Activated B cell treated with CpG ODN at 0.5 μM for 24 hours (primary cell): ENCODE measurements at regions not wholly inside any gene's neighbourhood (a gene's known extent, or its start where the extent isn't known, plus 50 kb on each side); places are given as distances from the start of the nearest gene placed in this dataset.

Source experiments
- ATAC-seq: fragments of 200-7000 bp; cut with Tn5 transposase; one replicate; pipeline ENCODE4 v1.10.0; 2021; ENCODE audit warnings: low read depth, mild to moderate bottlenecking, moderate library complexity
- CTCF ChIA-PET: fragments of 350-600 bp; sonication (Branson Sonifier 250); formaldehyde crosslinking; loops from one replicate; lab custom pipeline; 2021; ENCODE audit warnings: antibody characterized with exemption; lab: Charles Lee
- POLR2A ChIA-PET: fragments of 350-600 bp; sonication (Branson Sonifier 250); formaldehyde crosslinking; loops from one replicate; lab custom pipeline; 2021; ENCODE audit warnings: antibody characterized with exemption; lab: Charles Lee
- DNase-seq: peaks from one replicate; pipeline ENCODE4 v3.0.0; 2022
- H3K27ac Mint-ChIP-seq: one replicate; pipeline ENCODE4 v1.8.0; 2020; ENCODE audit warnings: mixed read lengths
- H3K27me3 Mint-ChIP-seq: one replicate; pipeline ENCODE4 v1.8.0; 2021; ENCODE audit warnings: mixed read lengths
- H3K36me3 Mint-ChIP-seq: one replicate; pipeline ENCODE4 v1.8.0; 2021; ENCODE audit warnings: low read depth, mixed read lengths
- H3K4me1 Mint-ChIP-seq: one replicate; pipeline ENCODE4 v1.8.0; 2021; ENCODE audit warnings: mixed read lengths
- H3K4me3 Mint-ChIP-seq: one replicate; pipeline ENCODE4 v1.8.0; 2020; ENCODE audit warnings: mild to moderate bottlenecking, mixed read lengths
- H3K9me3 Mint-ChIP-seq: one replicate; pipeline ENCODE4 v1.8.0; 2020; ENCODE audit warnings: mixed read lengths
- CTCF ChIP-seq: fragments of 200-600 bp; IDR thresholded peaks from one replicate; pipeline ENCODE4 v1.8.0; 2022; ENCODE audit warnings: antibody characterized with exemption, mild to moderate bottlenecking
- intact Hi-C: fragments of 100-400 bp; cut with micrococcal nuclease; formaldehyde crosslinking; loops from one replicate; pipeline ENCODE4 v1.15.1; 2024

GRCh38 chr2:226608451-226608850, 191.2 kb downstream of the IRS1 start:
- no peaks in the 10 kb centered on the region for H3K4me1 Mint-ChIP-seq
- DNase-seq (no peak), ATAC-seq (no peak)
- no peaks in the 10 kb centered on the region for H3K36me3 Mint-ChIP-seq
- ChIA-PET POLR2A (no interaction called here), CTCF (no interaction called here)
- H3K9me3 Mint-ChIP-seq, result no peaks in the 10 kb centered on the region
- H3K27me3 Mint-ChIP-seq, result peaks cover 16% of the 10 kb centered on the region
- TF ChIP-seq CTCF, result no peak
- intact Hi-C loops, result no loop called here
- H3K4me3 Mint-ChIP-seq, result no peak overlapping the region
- no peak overlapping the region for H3K27ac Mint-ChIP-seq

GRCh38 chr2:226607379-226607778, 192.2 kb downstream of the IRS1 start:
- no peak for TF ChIP-seq CTCF
- Mint-ChIP-seq H3K4me3 (no peak overlapping the region), H3K9me3 (no peaks in the 10 kb centered on the region), H3K27ac (no peak overlapping the region), H3K4me1 (no peaks in the 10 kb centered on the region), H3K36me3 (no peaks in the 10 kb centered on the region), H3K27me3 (peaks cover 12% of the 10 kb centered on the region)
- ATAC-seq (no peak), DNase-seq (no peak)
- CTCF ChIA-PET, result no interaction called here
- POLR2A ChIA-PET, result no interaction called here
- intact Hi-C loops, result no loop called here

GRCh38 chr2:226605642-226606041, 194.0 kb downstream of the IRS1 start:
- ChIA-PET POLR2A (no interaction called here), CTCF (no interaction called here)
- H3K4me1 Mint-ChIP-seq, result no peaks in the 10 kb centered on the region
- H3K4me3 Mint-ChIP-seq, result no peak overlapping the region
- intact Hi-C loops, result no loop called here
- H3K27ac Mint-ChIP-seq, result no peak overlapping the region
- no peak for TF ChIP-seq CTCF
- peaks cover 5% of the 10 kb centered on the region for H3K27me3 Mint-ChIP-seq
- no peaks in the 10 kb centered on the region for H3K9me3 Mint-ChIP-seq
- H3K36me3 Mint-ChIP-seq, result no peaks in the 10 kb centered on the region
- ATAC-seq, result no peak
- DNase-seq, result no peak

GRCh38 chr2:226603606-226604005, 196.0 kb downstream of the IRS1 start:
- Mint-ChIP-seq H3K36me3 (no peaks in the 10 kb centered on the region), H3K4me1 (no peaks in the 10 kb centered on the region), H3K27ac (no peak overlapping the region), H3K27me3 (peaks cover 11% of the 10 kb centered on the region), H3K4me3 (no peak overlapping the region), H3K9me3 (no peaks in the 10 kb centered on the region)
- ChIA-PET POLR2A (no interaction called here), CTCF (no interaction called here)
- ATAC-seq (no peak), DNase-seq (no peak)
- intact Hi-C loops, result no loop called here
- no peak for TF ChIP-seq CTCF

GRCh38 chr2:226601881-226602662, 197.5 kb downstream of the IRS1 start:
- CTCF ChIA-PET, result no interaction called here
- no peaks in the 10 kb centered on the region for H3K9me3 Mint-ChIP-seq
- peaks cover 7% of the 10 kb centered on the region for H3K27me3 Mint-ChIP-seq
- H3K27ac Mint-ChIP-seq, result no peak overlapping the region
- no peaks in the 10 kb centered on the region for H3K36me3 Mint-ChIP-seq
- POLR2A ChIA-PET, result no interaction called here
- DNase-seq (no peak), ATAC-seq (no peak)
- no peak overlapping the region for H3K4me3 Mint-ChIP-seq
- TF ChIP-seq CTCF, result no peak
- H3K4me1 Mint-ChIP-seq, result no peaks in the 10 kb centered on the region
- intact Hi-C loops, result no loop called here
